ENCODE measurements at regions not wholly inside any gene's neighbourhood (a gene's known extent, or its start where the extent isn't known, plus 50 kb on each side); places are given as distances from the start of the nearest gene placed in this dataset.
"Not testable (repeated sequence)": the region's sequence is repeated elsewhere in the genome, so short reads cannot be mapped to it uniquely, and the experiment has no call there.

DNA sequence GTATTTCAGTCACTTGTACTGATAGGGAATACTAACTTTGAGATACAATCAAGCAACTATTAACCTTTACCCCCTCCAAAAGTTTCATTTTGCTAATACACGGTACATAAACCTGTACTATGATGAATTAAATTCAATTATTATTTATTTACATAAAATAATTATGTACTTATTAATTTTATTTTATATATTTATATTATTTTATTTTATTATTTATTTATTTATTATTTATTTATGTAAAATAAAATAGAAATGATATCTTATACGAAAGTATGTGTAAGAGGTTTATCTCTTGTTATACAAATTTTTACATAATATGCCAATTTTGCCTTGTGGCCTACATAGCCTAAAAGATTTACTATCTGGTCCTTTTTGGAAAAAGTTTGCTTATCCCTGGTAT, 564.3 kb downstream of the SLITRK5 start:
- no peak for DNase-seq (ENCODE audit: low spot score)

DNA sequence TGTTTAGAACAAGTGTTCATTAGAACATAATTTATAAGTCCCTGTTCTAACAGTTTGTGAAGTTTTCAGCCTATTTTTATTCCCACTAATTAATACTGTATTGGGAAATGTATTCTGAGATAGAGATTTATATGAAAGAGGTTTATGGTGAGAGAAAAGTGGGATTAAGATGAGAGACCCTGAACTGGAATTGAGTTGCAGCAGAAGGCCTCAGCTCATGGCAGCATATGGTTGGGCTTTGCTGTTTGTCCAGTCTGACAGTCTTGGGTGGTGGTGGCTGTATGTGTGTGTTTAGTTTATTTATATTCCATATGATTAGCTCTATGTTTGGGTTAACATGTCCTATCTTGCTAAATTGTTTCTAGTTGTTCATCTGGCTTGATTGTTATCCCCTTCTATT, 575.1 kb downstream of the SLITRK5 start:
- DNase-seq (ENCODE audit: low spot score), result no peak

GRCh38 chr13:88248393-88248792, 577.2 kb downstream of the SLITRK5 start:
- DNase-seq (ENCODE audit: low spot score), result no peak

DNA sequence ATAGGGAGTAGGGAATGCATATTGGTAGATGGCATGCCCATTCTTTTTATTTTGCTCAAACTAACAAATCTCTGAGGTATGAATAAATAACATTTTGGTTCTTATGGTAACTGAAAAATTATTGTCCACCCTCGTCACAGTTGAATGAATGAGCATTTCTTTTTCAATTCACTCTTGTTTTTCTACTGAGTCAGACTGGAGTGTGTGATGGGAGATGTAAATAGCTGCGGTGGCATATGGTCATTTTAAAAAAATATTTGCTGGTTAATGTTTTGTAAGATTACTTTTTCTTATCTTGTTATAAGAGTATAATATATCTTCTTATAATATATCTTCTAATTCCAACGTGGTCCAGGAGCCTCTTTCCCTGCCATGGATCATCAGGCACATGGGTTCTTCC, 586.5 kb downstream of the SLITRK5 start:
- no peak for DNase-seq (ENCODE audit: low spot score)

- no peak for DNase-seq (ENCODE audit: low spot score)
Measured at GRCh38 chr13:88263808-88264207, 592.6 kb downstream of the SLITRK5 start.

DNA sequence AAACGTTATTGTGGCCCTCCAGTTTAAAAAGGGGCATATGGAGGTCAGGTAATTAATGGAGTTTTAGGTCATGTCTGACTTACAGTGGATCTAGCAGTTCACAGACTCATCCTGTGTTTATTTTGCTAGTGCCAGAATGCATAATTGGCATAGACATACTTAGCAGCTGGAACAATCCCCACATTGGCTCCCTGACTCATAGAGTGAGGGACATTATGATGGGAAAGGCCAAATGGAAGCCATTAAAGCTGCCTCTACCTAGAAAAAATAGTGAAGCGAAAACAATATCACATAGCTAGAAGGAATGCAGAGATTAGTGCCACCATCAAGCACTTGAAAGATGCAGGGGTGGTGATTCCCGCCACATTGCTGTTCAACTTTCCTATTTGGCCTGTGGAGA, 610.7 kb downstream of the SLITRK5 start:
- DNase-seq (ENCODE audit: low spot score), result no peak

- no peak for DNase-seq (ENCODE audit: low spot score)
Measured at GRCh38 chr13:88285329-88285728, 614.2 kb downstream of the SLITRK5 start.

DNA sequence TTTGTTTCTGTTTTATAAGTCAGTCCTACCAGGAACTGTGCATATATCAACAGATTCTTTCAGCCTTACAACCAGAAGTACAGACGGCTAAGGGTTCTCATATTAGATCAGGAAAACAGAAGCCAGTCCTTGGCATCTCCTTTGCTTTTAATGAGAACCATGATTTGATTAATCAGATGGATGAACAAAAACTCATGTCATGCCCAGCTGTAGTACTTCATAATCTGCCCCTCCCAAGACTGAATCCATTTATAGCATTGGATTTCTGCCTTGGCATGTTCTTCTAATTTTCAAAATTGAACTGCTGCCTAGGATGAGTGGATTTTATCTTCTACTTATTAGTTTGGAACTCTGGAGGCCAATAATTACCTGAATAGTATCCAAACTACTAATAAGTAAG, 617.2 kb downstream of the SLITRK5 start:
- no peak for DNase-seq (ENCODE audit: low spot score)

- DNase-seq (ENCODE audit: low spot score), result not testable (repeated sequence)
Measured at GRCh38 chr13:88291731-88292130, 620.6 kb downstream of the SLITRK5 start.

- no peak for DNase-seq (ENCODE audit: low spot score)
Measured at GRCh38 chr13:88294368-88294767, 623.2 kb downstream of the SLITRK5 start.

- DNase-seq (ENCODE audit: low spot score), result no peak
Measured at GRCh38 chr13:88303157-88303556, 632.0 kb downstream of the SLITRK5 start.

DNA sequence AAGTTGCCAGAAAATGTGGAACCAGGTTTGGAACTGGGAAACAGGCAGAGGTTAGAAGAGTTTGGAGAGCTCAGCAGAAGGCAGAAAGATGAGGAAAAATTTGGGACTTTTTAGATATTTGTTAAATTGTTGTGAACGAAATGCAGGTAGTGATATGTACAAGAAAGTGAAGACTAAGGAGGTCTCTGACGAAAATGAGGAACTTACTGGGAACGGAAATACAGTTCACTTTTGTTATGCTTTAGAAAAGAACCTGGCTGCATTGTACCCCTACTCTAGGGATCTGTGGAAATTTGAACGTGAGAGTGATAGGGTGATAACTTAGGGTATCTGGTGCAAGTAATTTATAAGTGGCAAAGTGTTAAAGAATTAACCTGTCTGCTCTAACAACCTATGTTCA, 632.4 kb downstream of the SLITRK5 start:
- DNase-seq (ENCODE audit: low spot score), result no peak

- DNase-seq (ENCODE audit: low spot score), result no peak
Measured at GRCh38 chr13:88314496-88314895, 643.3 kb downstream of the SLITRK5 start.

DNA sequence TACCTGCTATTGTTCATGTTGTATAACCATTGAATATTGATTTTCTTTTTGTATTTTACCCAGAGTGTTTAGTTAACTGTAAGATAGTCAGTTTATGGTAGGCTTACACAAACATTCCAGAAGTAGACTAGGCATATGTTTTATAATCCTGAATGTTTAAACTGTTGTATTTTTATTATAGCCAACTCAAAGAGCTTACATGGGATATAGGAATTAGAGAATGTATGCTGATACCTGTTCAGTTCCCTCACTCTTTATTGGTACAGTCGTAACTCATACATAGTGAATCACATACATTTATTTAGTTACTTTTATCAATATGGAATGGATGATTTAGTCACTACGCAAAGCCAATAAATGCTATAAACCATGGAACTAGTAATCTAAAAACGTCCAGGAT, 657.9 kb downstream of the SLITRK5 start:
- DNase-seq (ENCODE audit: low spot score), result no peak

DNA sequence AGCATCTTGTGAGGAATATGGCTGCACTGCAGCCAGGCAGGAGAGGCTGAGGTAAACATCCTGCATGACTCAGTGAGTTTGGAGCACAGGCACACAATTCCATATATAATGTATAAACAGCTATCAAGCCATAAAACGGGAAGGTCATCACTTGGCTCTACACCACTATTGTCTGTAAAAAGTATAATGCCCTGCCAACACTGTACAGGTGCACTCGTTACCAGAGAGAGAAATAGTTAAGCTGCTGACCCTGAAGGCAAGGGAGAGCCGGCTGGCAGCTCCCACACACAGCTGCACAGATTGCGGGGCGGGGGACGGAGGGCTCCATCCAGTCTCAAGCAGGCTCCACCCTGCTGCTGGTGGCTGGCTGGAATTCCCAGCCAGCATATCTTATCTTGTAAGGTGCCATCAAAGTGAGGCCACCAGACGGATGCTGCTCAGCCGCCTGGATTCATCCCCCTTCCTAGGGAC, 668.1 kb downstream of the SLITRK5 start:
- no peak for DNase-seq (ENCODE audit: low spot score)

GRCh38 chr13:88345171-88345847, 674.1 kb downstream of the SLITRK5 start:
- DNase-seq (ENCODE audit: low spot score), result no peak

- no peak for DNase-seq (ENCODE audit: low spot score)
Measured at GRCh38 chr13:88360761-88361160, 689.6 kb downstream of the SLITRK5 start.

GRCh38 chr13:88369866-88370265, 698.7 kb downstream of the SLITRK5 start:
- DNase-seq (ENCODE audit: low spot score), result no peak

DNA sequence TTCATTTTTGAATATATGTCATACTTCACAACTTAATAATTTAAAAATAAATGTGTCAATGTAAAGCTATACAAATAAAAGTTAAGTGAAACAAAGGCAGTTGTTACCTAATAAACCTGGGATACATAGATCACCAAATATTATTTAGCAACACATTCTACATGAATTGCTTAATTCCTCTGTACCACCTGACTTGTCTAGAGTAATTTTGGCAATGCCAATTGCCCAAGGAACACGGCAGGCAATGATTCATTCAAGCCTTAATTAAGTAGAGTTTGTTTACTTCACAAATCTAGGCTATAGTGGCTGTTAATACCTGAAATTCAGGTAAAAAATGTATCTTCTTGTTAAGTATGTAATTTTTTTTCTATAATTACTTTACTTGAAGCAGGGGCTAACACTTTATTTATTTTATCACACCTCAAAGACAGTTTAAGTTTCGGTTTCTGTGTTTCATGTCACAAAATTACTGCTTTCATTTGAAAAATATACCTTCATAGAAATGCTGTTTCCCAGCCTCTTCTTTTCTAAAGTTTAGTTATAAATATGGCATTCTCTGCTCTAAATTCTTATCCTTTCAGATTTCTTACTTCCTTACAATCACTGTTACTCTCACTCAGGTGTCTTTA, 705.7 kb downstream of the SLITRK5 start:
- DNase-seq (ENCODE audit: low spot score), result no peak

DNA sequence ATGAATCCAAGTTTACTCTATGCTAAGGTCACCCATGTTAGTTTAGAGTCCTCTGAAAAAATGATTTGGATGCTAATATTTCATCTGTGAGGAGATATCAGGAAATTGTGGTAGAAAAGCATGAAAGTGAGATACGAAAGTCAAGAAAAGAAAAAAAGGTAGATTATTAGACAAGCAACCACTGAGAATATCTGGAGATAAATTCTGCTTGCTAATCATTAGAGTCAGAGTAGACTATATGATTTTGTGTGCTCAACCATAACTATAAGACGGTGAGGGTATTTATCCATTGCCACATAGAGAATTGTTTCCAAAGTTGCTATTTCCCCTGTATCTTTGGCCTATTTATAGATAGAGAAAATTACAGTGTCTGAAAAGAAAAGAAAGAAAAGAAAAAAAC, 706.7 kb downstream of the SLITRK5 start:
- no peak for DNase-seq (ENCODE audit: low spot score)

GRCh38 chr13:88384542-88384941, 713.4 kb downstream of the SLITRK5 start:
- DNase-seq (ENCODE audit: low spot score), result no peak

- no peak for DNase-seq (ENCODE audit: low spot score)
Measured at GRCh38 chr13:88395804-88396203, 724.6 kb downstream of the SLITRK5 start.

GRCh38 chr13:88411696-88412095, 740.5 kb downstream of the SLITRK5 start:
- no peak for DNase-seq (ENCODE audit: low spot score)

DNA sequence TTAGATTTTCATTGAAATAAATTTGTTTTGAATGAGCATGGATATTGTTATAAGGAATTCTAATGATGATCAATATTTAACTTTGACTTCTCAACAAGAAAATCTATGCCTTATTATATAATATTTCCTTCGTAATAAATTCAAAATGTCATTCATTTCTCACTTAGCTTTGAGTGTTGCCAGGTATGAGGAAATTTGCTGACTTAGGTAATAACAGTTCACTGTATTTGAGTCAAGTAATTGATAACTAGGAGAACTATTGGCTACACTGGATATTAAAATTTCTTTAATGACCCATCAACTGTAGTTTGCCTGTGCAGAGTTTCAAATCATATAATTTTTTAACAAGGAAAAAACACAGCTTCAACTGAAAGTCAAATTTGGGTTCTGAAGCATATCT, 746.6 kb downstream of the SLITRK5 start:
- no peak for DNase-seq (ENCODE audit: low spot score)

All from CD4-positive, alpha-beta T cell treated with Interleukin-15 for 4 hours (primary cell).